ENCODE measurements at regions not wholly inside any gene's neighbourhood (a gene's known extent, or its start where the extent isn't known, plus 50 kb on each side); places are given as distances from the start of the nearest gene placed in this dataset.

DNA sequence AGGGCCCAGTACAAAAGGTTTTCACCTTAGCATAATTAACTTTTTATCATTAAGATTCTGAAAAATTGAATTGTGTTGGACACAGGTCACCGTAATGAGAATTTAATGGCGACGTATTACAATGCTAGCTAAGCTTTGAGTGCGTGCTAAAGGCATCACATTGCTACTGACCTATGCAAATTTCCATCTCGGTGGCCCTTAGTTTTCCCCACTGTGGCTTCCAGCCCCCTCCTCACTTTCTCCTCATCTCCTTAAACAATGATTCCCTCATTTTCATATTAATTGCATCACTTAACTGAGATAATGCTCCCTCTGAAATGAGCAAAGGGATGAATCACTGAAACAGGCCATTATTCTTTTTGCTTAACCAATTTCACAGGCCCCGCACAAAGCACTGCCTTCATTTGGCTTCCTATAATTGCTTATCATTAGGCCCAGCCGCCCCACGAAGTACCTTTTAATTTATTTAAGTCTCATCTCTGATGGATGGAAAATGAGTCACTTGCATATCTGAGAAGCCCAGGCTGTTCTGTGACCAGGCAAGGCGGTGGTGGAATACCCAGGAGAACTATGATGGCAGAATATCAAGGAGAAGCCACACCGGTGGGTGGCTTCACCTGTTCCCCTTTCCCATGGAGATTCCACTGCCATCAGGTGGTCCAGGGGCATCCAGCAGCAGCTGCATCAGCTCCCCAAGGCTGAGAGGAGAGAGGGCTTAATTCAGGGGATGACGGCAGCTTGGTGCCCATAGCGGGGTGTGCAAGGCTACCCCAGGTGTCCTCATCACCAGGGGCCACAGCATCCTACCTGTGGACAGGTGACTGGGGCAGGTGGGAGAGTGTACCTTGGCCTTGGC, 223.8 kb upstream of the BOD1L1 start:
- DNase-seq, result no peak

DNA sequence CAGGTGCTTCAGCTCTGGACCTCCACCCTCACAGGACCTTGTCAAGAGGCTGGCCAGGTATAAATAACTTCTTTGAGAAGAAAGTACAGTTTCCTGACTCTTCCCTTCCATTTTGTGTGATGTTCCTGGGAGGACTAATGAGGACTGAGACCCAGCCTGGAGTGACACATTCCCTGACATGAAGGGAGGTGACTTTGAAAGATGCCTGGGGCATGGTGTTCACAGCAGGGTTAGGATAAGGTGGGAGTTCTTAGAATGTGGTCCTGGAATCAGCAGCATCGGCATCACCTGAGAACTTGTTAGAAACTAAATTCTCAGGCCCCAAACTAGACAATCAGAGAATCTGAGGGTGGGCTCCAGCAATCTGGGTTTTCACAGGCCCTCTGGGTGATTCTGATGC, 224.9 kb upstream of the BOD1L1 start:
- DNase-seq, result no peak

DNA sequence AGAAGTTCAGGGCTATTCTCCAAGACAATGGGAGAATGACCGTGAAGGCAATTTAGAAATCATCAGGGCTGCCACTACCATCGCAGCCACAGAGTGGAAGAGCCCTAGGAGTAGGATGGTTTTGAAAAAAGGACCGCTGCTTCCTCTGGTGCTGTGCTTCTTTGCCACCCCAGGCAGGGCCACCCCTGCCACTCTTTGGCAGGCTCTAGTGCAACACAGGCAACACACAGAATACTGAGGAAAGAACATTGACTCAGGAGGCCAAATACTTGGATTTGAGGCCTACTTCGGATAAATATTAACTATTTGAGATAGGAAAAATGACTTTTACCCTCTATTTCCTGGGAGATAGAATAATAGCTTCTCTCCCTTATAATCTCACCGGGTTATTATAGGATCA, 228.9 kb upstream of the BOD1L1 start:
- no peak for DNase-seq

DNA sequence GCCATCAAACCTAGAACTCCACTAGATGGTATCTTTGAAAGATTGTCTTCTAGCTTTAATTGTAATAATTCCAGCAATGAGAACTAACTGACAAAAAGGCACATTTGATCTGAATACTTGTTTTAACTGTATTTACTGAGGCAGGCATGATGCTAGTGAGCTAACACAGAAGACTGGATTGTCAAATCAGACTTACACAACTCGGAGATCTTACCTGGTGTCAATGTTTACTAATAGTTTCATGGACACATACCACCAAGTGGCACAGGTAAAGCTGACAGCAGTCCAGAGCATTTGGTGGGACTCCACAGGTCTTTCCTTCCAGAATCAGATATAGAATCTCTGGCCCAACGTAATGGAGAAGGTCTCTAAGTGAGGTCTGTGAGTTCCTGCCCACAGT, 229.9 kb upstream of the BOD1L1 start:
- no peak for DNase-seq

DNA sequence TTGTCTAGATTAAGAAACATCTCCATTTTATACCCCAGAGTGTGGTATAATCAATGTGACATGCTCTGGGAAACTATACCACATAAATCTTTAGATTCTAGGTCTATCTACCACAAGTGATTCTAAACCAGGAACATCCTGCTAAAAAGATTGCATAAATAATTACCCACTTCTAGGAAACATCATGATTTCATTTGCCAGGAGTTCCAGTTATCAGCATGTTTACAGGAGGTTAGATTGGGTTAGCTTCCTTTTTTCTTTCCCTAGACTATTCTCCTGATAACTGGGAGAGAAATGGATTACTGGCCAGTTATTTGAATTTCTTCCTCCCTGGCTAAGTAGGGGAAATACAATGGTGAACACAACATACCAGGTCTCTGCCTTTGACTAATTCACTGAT, 230.3 kb upstream of the BOD1L1 start:
- no peak for DNase-seq

DNA sequence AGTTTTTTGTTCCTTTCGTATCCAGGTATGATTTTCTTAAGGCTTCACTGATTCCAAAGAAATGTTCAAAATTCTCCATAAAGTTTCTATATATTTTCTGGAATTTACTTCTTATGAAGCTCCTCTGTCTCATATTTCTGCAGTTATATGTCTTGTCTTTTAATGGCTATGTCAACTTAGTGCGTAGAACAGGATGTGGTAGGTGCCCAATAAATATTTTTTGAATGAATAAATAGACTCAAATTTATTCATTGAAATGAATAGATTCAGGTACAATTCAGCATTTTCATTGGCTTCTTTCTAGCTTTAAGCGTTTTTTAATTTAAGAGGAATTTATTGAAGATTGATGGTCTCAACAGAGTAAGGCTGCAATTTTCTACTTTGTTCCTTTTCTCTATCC, 231.9 kb upstream of the BOD1L1 start:
- DNase-seq, result no peak

DNA sequence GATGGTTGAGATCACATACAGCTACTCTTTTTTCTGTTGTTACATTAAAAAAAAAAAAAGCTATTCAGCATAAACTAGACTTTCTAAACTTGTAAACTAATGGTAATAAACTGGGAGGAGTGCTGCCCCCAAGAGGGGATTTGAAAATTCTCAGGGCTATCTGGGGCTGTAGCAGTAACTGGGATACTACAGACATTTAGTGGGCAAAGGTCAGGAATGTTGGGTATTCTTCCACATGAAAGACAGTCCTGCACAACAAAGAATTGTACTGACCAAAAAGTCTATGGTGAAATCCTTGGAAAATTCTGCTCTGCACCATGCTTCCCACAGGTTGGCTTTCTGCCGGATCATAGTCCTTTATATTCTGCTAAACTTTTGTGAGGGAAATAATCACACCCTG, 232.6 kb upstream of the BOD1L1 start:
- DNase-seq, result no peak

DNA sequence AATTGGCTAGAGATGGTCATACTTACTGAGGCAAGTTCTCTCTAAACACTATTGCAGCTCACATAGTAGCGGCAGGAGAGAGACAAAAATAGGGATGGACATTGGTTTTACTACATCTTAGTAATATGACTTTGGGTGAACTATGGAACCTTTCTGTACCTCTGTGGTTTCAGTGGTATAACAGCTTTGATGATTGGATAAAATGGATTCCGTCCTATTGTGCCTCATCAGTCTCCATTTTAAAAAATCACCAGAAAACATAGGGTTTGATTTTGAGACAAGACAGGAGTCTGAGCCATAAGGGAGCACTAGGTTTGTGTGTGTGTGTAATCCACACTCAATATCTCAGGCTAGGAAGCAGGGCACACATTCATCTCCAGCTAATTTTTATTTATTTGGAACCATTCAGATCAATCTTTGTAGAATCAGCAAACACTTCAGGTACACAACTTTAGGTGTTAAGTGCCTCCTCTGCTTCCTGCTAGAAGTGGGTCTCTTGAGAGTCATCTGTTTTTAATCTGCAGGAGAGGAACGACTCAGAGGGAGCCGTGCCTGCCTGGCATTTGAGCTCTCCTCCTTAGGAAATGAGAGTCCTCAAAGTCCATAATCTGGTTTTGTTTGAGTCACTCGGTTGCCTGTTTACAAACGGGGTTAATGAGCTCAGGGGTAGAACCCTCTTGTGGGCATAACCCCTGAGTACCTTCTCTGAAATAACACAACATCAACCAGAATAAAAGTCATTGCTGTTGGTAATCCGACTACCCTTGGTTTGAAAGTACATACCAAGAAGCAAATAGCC, 238.5 kb upstream of the BOD1L1 start:
- DNase-seq, result no peak

DNA sequence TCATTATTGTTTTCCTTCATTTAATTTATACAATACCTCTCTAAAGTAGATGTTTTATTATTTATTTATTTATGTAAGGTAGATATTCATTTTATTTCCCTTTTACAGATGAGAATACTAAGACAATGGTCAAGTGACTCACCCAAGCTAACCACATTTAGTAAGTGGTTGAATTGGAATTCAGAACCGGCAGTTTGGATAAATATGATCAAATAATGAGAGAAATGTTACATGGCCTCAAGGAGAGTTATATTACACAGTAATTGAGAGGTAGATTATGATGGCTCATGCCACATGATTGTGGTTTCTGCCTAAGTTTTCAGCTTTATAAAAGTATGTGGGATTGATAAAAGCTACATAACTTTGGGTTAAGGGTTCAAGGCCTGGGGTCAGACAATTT, 239.4 kb upstream of the BOD1L1 start:
- no peak for DNase-seq

DNA sequence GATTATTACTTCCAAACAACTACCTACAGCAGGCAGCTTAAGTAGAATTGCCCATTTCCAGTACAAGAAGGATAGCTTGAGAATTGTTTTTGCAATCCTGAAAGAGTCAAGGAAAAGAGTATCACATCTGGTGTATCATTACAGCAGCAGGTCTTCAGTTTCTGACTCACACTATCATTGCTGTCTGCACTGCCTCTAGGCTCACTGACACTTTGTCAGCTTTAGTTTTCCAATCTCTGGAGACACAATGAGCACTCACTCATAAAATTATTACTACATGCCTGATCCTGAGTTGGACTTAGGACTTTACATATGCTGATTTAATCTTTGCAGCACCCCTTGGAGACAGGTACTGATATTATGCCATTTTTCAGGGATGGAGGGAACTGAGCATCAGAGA, 244.6 kb upstream of the BOD1L1 start:
- no peak for DNase-seq

DNA sequence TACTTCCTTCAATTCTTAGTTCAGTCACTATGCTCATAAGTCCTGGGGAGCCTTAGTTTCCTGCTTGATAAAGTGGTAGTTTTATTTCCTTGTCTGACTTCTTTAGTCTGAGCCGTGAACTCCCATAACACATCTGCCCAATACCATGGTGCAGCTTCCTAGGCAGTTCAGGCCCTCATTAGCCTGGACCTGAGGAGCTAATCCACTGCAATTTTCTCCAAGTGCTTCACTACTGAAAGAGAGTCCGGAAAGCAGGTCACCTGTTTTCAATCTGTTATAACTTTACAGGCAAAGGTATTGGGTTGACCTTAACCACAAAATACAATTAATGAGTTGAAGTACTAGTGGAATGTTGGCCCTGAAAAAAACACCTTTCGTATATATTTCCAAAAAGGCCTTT, 245.4 kb upstream of the BOD1L1 start:
- DNase-seq, result no peak

DNA sequence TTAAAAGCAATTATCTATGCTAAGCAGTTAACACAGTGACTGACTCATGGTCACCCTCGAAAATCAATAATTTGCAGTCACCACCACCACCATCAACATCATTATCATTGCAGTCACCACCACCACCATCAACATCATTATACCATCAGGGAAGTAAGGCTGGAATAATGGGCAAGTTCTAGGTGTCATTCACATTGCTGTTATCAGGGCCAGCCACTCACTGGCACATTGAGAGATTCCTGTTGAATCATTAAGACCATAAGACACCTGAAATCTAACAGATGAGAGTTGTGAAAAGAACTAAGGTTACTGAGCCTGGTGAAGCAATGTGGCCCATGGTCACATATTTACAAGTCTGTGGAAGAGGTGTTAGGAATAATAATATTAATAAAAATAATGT, 247.7 kb upstream of the BOD1L1 start:
- DNase-seq, result no peak

DNA sequence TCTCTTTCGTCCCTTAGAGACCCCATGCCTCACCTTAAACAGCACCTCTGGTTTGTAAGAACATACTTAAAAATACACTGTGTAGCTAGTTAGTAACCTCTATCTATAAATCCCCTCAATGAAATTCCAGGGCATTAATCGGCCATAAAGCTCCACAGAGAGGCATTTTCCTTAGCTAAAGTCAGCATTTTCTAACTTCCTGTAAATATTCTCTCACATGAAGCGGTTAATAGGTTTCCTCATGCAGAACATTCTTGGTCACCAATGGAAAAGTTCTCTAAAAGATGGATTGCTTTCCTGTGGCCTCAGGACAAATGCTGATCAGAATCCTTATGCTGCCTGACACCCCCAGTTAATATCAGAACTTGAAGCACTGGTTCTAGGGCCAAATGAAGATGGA, 248.6 kb upstream of the BOD1L1 start:
- DNase-seq, result no peak

DNA sequence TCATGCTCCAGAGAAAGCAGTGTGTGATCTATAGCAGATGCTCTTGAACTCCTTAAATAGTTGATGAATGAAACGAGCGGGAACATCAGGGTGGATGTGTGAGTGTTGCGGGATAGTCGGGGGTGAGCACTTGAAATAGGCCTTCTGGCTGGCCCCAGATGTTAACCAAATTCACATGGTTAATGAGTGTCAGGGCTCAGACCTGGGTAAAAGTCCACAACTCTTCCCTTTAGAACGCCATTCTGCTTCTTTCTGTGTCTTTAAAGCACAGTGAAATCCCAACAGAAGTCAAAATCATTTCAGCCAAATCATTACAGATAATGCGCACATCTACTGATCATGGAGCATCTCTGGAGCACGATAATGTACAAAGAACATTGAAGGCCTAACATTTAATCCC, 249.4 kb upstream of the BOD1L1 start:
- DNase-seq, result no peak

DNA sequence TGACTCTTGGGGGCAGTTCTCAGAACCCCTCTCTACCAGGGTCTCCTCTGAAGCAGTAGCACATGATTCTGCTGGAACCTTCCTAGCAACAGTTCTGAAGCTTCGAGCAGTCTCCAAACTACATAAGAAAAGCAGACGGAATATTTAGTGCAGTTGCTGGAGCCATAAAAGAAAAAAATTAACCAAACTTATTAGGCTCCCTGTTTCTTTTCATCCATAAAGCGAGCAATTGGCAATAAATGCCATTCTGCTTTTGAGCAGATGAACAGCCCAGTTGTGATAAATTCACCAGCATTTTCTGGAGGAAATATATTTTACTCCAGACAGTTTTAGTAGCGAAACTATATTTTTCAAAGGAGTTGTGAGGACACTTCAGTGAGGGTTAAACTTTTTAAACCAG, 250.1 kb upstream of the BOD1L1 start:
- no peak for DNase-seq

DNA sequence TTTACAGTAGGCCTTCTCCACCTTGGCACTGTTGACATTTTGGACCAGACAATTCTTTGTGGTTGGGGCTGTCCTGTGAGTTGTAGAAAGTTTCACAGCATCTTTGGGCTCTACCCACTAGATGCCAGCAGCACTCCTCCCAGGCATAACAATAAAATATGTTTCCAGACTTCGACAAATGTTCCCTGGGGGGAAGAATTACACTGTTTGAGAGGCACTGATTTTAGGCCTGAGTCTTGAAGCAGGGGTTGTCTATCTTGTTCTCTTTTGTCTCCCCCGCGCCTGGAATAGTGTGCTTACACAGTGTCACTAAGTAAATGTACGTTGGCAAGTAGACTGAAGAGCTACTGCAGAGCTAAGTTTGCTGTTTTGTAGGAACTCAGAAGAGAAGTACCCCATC, 254.4 kb upstream of the BOD1L1 start:
- DNase-seq, result no peak

DNA sequence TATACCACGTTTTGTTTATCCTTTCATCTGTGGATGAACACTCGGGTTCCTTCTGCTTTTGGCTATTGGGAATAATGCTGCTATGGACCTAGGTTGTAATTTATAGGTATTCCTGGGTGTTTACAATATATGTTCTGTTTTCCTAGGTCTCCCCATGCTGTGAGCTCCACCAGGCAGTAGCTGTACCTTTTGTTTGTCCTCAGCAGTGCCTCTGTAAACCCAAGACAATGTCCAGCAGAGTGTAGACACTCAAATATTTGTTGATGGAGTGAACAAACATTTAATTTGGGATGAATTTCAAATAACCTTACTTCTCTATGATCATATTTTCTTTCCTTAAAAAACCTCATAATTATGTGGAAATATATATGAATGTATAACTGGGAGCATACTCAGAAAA, 259.5 kb upstream of the BOD1L1 start:
- DNase-seq, result no peak

DNA sequence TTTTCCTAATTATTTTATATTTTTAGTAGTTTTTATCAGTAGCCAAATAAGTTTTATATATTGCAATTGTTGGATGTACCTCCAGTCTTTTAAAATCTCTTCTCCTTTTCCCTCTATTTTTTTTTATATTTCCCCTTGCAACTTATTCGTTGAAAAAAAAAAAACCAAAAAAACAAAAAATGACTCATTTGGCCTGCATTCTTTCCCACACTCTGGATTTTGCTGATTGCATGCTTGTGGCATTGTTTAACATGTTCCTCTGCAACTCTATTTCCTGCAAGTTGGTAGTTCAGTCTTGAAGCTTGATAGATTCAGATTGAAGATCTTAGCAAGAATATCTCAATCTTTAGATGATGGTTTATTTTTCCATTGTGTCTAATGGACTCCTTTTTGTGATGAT, 260.6 kb upstream of the BOD1L1 start:
- no peak for DNase-seq

DNA sequence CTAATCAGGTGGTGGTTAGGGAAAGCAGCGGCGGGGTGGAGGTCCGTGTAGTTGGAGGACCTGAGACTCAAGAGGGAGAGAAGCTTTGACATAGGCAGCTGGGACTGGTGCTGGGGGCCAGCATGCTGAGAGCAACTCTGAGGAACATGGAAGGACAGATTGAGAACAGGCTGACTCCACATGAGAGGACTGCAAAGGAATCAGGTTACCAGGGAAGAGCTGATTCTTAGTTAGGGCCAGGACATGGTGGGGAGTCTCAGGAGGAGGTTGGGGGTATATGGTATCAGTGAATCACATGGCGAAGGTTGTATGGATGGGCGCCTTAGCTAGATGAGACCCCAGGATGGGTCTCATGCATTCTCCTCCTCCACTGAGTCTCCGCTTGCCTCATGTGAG, 264.0 kb upstream of the BOD1L1 start:
- DNase-seq, result no peak

DNA sequence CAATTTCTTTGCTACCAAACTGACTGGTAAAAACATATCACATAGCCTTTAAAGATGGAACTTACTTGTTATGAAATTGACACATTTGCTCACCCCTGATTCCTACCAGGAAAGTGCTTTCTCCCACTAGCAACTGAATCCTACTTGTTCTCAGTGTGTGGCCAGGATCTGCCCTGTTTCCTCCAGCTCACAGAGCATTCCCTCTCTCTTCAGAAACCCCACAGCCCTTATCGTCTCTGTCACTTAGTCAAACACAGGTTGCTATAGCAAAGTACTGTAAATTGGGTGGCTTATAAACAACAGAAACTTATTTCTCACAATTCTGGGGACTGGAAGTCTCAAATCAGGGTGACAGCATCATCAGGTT, 265.2 kb upstream of the BOD1L1 start:
- no peak for DNase-seq

DNA sequence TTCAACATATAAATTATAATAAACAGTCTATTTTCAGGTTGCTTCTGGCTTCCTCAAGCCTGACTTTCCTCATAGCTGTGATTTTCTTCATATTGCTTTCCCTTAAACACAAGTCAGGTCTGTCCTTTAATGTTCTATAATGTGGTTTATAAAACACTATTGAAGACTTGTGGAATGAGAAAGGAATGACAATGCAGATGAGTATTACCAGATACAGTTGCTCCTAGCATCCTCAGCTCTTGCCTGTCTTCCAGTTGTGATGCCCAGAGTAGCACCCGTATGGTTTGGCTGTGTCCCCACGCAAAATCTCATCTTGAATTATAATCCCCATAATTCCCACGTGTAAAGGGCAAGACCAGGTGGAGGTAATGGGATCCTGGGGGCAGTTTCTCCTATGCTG, 265.7 kb upstream of the BOD1L1 start:
- DNase-seq, result no peak

DNA sequence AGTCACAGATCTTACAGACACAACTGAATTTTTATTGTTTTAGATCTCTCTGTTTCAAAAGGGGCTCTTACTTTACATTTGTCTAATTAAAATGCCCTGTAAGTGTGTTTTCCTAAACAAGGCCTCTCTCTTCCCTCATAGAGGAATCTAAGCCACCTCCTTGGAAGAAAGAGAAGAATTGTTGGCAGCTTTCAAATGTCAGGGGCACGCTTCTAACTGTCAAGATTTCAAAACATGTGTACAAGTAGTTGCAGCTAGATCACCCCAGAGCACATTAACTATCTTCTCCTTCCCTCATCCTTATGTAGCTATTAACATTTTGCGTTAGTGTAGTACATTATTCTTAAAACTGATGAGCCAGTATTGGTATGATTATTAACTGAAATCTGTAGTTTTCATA, 266.5 kb upstream of the BOD1L1 start:
- no peak for DNase-seq

DNA sequence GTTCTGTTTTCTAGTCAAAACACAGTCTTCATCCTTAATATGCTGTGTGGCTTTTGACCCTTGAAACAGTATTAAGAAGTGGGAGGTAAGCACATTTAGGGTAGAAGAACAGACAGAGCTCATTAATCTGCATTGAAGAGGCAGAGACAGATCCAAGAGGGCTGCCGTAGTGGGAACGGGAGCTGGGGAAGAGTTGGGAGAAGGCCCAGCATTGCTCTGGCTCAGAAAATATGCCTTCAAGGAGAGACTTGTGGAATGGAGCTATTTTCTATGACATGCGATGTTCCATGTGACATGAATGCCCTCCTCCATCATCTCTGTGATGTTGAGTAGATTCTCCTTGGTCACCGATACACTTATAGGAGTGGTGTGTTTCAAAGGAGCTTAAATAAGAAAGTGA, 273.3 kb upstream of the BOD1L1 start:
- no peak for DNase-seq

DNA sequence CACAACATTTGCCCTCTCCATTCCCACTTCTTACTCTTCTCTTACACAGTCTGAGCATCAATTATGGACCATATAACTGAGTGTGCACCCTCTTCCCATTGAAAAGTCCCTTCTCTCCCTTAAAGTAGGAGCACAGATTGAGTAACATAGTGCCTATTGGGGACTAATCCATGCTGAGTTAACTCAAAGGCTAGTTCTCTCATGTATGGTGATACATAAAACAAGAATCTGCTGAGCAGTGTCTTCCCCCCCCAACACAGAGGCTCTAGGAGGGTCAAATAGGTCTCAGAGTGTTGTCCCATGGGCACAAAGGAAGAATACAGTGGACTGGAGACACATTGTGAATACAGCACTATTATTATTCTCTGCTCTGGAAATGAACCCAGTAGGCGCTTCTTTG, 274.6 kb upstream of the BOD1L1 start:
- no peak for DNase-seq

DNA sequence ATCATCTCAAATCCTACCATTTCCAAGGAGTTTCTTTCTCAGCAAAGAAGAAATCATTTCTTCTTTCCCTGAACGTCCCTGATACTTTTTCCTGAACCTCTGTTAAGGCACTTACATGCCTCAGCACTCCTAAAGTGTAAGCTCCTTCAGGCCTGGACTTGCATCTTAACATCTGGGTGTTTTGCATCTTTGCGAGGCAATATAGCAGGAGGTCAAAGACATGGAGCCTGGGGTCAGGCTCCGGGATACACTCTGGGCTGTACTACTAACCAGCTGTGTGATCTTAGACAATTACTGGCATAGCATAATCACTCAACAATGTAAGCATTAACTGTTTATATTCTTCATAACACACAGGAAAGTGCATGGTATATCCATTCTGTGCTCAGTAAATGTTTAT, 275.5 kb upstream of the BOD1L1 start:
- DNase-seq, result no peak

Measured in NCI-H187 treated with DMSO at 0.1 percent for 48 hours (cell line).